EL (cell line): ENCODE measurements at regions not wholly inside any gene's neighbourhood (a gene's known extent, or its start where the extent isn't known, plus 50 kb on each side); places are given as distances from the start of the nearest gene placed in this dataset.

Experiments
- DNase-seq: peaks from one replicate; pipeline ENCODE4 v3.0.0-alpha.2; 2016

- peak; percentile 52 for DNase-seq
Observed at GRCh38 chr18:61727241-61728193, 165.3 kb downstream of the RNF152 start.

DNA sequence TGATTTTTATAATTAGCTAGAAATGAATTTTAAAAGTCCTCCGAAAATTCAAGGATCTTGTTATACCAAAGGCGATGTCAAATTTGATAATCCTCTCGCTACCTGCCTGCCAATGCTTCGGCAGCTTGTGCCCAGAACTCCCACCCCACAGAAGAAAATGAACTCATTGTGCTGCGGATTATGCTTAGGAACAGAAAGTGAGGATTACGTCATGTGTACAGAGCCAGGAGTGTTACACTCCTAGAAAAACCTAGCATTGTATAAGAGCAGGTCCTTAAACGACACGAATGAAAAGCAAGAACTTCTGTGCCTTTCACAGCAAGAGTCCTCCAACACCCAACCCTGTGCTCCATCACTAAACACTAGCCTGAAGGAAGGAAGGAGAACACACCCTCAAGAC is 168.3 kb downstream of the RNF152 start:
- DNase-seq, result no peak

DNA sequence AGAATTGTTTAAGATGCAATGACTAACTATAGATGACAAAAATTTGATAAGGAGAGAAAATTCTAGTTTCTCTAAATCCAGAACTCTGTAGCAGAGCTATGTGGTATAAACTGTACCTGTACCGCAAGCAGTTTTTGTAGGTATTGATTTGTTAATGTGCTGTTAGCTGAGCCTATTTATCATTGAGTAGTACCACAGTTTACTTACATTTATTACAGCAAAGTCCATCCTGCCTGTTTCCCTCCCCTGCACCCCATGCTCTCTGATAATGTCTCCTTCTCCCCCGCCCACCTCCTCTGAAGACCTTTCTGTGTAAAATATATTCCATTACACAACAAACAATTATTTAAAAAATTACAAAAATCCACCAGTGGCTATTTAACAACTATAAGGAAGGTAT is 170.6 kb downstream of the RNF152 start:
- no peak for DNase-seq

DNA sequence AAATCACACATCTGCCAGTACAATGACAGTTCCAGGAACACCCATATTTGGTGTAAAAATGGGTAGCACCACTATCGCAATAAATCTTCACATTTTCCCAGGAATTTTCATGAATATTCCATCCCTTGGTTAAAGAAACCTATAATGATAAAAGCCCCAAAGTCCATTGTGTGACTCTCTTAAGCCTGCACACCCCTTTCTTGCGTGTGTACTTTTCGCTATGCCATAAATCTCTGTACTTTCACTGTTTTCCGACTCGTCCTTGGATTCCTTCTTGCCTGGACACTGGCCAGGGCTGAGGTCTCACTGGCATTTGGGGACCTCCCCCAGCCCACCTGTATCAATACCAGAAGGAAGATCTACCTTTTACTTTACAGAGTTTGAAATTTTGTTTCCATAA is 172.3 kb downstream of the RNF152 start:
- DNase-seq, result no peak

DNA sequence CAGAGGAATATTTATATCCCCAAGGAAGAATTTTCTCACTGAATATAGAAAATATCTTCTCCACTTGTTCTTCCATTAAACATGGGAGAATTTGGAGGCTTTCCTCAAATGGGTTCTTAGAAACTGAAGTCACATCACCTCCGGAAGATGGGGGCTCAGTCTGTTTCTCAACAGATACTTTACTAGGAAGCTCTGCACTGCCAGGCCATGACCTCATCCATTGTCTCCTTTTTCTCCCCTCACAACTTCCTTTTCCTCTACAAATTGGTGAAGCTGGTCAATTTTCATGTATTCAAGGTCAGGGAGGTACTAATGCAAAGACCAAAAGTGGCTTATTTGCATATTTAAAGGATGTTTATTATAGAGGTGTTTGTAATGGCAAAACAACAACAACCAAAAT is 173.1 kb downstream of the RNF152 start:
- no peak for DNase-seq

DNA sequence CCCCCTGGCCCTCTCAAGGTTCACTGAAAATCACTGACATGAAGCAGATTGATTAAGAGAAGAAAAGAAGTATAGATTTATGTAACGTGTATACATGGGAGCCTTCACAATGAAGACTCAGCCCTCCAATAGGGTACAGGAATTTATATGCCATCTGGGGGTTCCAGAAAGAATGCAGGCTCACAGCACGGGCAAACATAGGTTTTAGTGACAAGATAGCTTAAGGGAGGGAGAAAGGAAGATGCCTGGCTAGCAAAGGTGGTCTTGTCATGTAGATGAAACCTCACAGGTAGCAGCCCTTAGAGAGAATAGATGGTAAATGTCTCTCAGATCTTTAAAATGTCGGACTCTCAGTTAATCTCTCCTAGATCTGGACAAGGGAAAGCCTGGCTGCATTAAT is 173.9 kb downstream of the RNF152 start:
- DNase-seq, result no peak

- DNase-seq, result no peak
Observed at GRCh38 chr18:61714421-61714820, 178.4 kb downstream of the RNF152 start.

DNA sequence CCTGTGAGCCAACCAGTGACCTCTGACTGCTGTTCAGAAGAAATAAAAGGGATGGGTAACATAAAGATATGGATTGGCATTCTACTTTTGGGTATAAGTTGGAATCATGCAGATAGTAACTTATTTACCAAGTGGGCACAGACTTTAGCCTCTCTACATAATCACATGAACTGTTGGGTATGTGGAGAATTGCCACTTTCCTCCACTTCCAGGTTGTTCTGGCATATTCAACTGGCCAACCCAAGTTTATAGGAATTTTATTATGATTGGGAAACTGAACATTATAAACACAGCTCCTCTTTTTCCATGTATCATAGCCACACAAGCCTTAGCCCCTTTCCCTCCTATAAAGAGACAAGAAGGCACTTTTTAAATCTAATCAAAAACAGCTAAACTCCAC is 179.3 kb downstream of the RNF152 start:
- no peak for DNase-seq

DNA sequence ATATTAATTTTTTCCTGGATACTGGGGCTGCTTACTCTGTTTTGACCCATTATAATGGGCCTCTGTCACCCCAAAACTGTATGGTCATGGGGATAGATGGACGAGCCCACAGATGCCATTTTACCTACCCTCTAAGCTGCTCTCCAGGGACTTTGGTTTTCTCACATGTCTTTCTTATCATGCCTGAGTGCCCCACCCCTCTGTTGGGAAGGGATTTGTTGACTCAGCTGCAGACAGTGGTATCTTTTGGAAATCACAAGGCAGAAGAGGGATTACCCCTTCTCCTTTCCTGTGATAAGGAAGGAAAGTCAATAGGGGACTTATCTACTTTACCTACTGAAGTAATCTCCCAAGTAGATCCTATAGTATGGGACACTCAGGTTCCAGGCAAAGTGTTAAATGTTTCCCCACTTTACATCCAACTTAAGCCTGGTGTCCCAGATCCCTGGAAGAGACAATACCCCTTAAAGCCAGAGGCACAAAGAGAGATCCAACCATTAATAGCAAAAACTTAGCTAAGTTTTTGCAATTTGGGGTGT is 182.7 kb downstream of the RNF152 start:
- DNase-seq, result no peak

GRCh38 chr18:61706276-61706915 is 186.4 kb downstream of the RNF152 start:
- DNase-seq, result no peak

DNA sequence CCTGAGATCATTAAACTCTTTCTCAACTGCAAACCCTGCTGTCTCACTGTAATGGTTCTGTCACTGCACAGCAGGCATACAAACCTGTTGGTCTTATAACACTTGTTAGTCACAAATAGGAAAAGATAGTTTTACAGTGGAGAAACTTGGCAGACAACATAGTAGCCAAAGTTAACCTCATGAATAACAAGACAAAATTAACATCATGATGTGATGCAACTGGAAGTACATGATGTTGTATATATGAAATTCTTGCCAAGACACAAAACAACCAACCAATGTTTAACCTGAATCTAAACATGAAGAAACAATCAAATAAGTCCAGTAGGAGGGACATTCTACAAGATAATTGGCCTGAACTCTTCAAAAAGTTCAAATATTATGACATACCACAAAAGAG is 189.3 kb downstream of the RNF152 start:
- no peak for DNase-seq

- peak; percentile 60 for DNase-seq
Observed at GRCh38 chr18:61702007-61702406, 190.8 kb downstream of the RNF152 start.

DNA sequence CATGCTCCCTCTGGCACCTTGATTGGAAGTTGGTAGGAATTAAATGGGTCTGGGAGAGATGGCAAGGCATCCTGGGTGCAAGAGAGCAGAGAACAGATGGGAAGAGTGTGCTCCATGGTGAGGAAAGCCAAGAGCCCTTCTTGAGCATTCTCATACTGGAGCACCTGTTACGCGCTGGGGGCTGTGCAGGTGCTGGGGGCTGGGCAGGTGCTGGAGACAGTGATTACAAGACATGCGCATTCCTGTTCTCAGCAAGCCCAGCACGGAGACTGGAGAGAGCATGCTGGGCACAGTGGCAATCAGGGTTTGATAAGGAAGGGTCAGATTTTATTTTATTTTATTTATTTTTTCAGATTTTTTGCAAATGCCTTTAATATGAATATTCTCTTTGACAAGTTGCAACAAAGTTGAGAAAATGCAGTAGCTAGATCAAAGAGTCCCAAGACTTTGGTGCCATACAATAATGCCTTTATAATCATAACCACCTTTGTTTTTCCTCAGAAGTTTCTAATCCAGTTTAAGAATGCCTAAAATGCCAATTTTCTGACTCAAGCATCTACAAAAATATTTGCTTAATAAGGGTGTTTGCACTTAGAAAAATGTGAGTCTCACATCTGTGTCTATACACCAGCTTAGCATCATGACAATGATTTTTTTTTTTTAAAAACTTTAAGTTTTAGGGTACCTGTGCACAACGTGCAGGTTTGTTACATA is 193.3 kb downstream of the RNF152 start:
- peak; percentile 13 for DNase-seq

DNA sequence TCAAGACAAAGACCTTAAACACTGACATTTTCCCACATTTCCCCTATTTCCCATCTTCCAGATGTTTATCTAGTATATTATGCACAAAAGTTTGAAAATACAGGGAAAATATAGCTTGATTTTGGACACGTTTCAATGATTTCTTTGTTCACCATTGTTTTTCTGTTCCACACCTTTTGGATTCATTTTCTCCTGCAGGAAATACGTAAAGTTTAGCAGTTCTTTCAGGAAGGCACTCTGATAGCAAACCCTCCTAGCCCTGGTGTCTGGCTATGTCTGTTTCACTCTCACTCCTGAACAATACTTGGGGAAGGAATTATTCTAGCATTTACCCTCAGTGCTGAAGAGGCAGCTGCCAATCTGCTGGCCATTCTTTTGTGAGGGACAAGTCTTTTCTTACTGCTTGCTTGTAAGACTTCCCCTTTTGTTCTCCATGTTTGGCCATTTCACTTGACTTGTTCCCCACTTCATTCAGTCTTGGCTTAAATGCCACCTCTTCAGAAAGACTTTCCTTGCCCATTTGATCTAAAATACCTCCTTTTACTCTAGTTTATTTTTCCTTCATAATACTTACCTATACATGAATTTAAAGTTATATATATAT is 195.4 kb downstream of the RNF152 start:
- no peak for DNase-seq

DNA sequence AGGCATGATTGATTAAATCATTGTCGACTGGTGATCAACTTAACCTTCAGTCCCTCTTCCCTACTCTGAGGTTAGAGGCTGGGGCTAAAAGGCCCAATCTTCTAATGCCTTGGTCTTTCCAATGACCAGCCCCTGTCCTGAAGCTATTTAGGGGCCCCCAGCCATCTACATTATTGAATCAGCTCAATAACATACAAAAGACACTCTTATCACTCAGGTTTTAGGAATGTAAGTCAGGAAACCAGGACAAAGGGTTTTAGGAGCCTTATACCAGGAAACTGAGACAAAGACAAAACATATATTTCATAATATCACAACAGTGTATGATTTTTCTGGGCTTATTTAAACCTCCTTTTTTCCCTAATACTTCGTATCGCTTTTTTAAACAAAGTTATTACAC is 198.6 kb downstream of the RNF152 start:
- no peak for DNase-seq

GRCh38 chr18:61690418-61691138 is 202.2 kb downstream of the RNF152 start:
- no peak for DNase-seq

- DNase-seq, result no peak
Observed at GRCh38 chr18:61687317-61687716, 205.5 kb downstream of the RNF152 start.

DNA sequence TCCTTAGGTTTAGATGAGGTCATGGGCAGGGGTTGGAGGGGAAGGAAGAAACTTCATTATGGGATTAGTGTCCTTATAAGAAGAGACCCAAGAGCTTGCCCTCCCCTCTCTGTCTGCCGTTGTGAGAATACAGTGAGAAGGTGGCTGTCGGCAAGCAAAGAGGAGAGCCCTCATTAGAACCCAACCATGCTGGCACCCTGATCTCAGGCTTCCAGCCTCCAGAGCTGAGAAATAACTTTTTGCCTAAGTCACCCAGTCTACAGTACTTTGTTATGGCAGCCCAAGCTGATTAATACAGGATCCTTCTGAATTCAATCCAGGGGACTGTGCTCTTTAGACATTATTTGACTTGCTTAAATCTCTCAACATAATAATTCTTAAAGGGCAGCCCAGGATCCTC is 209.0 kb downstream of the RNF152 start:
- no peak for DNase-seq

DNA sequence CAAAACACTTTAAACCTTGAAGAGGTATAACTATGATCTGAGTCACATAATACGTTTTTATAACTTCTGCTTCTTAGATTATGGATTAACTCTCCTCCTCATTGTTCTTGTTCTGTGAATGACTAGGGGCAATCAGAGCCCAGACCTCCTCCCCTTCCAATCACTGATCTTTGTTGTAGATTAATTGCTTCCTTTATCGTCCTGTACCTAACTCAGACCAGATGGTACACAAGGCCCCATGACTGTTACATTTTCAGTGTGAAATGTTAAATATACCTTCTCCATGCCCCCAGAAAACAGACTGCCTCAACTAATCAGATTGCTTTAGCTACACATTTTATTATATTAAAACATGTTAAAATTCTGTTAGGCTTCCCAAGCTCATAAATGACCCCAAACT is 211.7 kb downstream of the RNF152 start:
- DNase-seq, result no peak

- DNase-seq, result no peak
Observed at GRCh38 chr18:61679836-61680235, 213.0 kb downstream of the RNF152 start.

- DNase-seq, result no peak
Observed at GRCh38 chr18:61677435-61677970, 215.3 kb downstream of the RNF152 start.
